ENCODE measurements at regions not wholly inside any gene's neighbourhood (a gene's known extent, or its start where the extent isn't known, plus 50 kb on each side); places are given as distances from the start of the nearest gene placed in this dataset.
A peak's percentile ranks its signal among the peaks of the same experiment; 100 is the strongest.

- TF ChIP-seq CTCF (conservative IDR thresholded peaks at IDR 0.05; ENCODE audit: low read length) (peak; percentile 29), EZH2phosphoT487 (IDR thresholded peaks at IDR 0.05; ENCODE audit: borderline replicate concordance) (no peak)
Observed at GRCh38 chrX:131366407-131366806, 77.3 kb upstream of the IGSF1 start.
